Pulmonary artery endothelial cell (primary cell): ENCODE measurements at regions not wholly inside any gene's neighbourhood (a gene's known extent, or its start where the extent isn't known, plus 50 kb on each side); places are given as distances from the start of the nearest gene placed in this dataset.

Experiments
- DNase-seq: peaks from one replicate; pipeline ENCODE4 v3.0.0-alpha.2; 2011; ENCODE audit warnings: low read depth, low spot score

DNA sequence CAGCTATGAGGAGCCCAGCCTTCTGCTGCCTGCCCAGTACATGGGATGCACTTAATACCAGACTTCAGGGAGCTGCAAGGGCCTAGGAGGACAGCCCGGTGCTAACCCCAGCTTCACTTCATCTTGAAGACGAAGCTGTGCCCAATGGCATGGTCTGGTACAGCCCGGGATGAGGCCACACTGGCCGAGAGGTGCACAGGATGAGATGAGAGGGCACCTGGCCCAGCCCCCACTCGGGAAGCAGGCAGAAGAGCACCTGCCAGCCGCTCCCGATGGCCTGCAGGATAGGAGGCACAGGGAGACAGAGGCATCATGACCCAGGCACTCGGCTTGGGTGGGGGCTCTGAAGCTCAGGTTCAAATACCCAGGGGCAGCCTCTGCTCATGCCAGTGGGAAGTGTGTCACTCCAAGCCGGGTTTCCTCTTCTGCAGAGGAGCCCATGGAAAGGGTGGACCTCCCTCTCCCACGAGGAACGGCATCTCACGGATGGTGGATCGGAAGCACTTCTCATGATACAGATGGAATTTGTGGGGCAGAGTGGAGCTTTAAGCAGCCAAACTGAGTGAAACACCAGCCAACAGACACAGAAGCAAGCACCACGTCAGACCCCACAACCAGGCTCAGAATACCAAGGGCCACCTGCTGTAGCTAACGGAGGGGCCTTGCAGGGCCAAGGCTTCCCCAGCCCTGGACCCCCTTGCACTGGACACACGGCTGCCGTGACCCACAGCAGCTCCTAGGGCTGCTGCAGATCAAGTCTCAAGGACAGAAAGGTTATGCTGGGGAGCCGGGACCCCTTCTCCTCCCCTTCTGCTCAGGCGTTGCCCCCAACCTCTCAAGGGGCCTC is 875.2 kb downstream of the BRD1 start:
- no peak for DNase-seq

DNA sequence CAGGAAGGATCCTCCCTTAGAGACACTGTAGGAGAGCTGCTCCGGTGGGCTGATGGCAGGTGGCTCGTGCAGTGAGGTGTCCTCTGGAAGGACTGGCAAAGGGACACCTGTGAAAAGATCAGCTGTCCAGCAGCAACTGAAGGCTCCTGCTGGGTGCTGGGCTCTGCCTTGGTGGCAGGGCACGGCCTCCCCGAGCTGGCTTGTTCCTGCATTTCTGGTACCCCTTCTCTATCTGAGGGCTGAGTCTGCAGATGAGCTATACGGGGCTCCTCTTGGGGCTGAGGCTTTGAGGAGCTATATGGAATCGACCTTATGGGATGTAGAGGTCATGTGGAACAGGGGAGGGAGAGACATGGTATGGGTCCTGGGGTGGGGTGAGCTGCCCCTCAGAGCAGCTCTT is 875.8 kb downstream of the BRD1 start:
- DNase-seq: no peak

DNA sequence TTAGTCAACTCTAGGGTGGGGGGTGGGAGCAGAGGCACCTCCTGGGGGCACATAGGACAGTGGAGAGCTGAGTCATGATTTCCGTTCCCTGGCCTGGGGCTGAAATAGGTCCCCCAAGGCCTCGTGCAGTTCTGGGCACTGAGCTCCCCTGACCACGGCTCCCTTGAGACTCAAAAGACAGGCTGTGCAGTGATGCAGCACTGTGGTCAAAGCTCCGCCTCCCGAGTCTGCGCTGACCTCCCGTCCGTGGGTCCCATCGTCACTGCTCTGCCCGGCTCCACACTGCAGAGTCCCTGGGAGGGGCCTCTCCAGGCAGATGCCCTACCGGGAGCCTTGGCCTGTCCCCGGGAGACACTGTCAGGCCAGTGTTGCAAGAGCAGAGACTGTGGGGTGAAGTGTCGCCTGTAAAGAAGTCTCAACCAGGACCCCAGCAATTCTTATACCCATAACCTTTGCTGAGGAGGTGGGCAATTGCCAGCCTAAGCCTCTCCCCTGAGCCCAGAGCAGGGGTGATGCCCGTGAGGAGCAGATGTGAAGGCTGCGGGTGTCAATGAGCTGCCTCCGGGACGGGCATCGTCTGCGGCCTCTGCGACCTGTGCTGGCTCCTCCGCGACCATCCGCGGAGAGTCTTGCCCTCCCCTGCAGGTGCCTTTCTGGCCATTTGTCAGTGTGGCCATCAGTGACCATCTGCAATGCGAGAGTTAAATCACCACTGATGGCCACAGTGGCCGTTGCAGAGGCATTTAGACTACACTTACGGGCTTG is 877.3 kb downstream of the BRD1 start:
- no peak for DNase-seq

DNA sequence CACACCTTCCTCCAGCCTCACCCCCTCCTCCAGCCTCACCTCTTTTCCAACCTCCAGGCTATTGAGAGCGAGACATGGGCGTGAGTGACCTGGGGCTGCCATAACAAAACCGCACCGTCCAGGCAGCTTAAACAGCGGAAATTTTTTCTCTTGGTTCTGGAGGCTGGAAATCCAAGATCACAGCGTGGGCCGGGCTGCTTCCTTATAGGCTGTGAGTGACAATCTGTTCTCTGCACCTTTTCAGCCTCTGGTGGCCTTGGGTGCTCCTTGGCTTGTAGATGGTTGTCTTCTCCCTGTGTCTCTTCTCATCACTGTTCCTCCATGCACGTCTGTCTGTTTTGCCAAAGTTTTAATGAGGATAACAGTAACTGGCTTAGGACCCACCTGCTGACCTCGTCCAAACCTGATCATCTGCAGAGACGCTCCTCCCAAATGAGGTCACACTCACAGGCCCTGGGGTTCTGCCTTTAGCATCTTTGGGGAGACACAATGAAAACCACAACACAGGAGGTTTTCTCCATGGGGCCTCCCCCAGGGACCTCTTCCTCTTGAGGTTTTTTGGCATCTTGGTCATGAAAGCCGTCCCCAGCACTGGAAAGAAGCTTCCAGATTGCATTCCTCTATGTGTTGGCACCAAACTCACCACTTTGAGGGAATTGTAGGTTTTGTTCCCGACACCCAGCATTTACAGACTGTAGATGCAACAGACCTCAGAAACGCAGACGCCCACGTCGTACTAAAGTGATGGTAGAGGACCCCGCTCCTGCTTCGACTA is 878.1 kb downstream of the BRD1 start:
- no peak for DNase-seq

DNA sequence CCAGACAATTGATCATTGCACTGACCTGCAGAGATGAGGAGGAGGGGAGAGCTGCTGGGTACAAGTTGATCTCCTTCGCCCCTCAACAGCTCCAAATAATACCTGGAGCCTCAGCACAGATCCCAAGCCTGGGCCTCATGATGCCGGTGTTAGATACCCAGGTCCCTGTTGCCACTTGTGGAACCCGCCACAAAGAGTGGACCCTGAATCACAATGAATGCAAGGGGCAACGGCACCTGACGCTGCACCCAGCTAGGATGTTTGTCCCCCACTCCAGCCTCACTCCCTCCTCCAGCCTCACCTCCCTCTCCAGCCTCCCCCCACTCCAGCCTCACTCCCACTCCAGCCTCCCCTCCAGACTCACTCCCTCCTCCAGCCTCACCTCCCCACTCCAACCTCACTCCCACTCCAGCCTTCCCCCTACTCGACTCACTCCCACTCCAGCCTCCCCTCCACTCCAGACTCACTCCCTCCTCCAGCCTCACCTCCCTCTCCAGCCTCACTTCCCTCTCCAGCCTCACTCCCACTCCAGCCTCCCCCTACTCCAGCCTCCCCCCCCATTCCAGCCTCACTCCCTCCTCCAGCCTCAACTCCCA is 879.0 kb downstream of the BRD1 start:
- no peak for DNase-seq

DNA sequence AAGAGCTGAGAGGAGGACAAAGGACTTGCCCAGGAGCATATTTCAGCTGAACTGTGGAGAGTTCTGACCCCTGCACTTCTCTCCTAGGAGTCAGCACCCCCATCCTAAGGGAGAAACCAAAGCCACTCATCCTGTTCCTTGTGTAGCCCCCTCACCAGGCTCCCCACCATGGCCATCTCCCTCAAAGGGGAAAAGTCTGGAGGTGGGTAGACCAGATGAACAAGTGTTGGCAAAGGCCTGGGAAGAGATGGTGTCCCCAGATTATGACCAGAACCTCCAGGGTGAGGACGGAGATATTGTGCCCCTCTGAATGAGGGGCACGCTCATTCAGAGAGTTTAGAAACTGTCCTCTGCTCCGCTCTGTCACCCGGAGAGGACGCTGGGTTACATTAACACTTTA is 880.0 kb downstream of the BRD1 start:
- DNase-seq: no peak

DNA sequence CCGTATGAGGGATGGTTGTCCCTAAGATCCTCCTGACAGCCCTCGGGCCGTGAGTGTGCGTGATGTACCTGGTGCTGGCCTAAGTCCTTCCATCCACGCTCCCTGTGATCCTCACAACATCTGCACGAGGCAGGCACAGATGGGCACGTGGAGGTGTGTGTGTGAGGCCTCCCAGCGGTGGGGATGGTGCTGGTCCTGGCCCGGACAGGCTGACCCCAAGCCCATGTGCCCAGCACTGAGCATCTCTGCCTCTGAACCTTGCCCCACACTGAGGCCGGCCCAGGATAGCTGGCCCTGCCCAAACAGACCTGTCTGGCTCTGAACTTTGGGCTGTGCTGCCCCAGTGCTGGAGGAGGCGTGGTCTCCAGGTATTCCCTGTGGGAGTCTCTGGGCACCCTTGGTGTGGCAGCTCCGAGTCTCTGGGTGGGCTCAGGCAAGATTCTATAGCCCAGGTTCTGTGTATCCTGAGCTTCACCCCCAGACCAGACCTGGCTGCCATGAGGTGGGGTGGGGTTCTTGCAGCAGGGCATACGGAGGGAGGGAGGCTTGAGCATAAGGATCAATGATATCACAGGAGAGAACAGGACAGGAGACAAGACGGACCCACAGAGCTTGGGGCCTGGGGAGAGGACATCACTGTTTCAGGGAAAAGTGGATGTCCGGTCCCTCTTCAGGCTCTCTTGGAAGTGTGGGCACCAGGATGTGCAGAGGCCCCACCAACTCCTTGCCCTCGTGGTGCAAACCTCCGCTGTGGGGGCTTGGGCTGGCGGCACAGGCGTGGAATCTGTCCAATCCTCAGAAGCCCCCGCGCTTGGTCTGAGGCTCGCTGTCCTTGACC is 881.8 kb downstream of the BRD1 start:
- DNase-seq: no peak

DNA sequence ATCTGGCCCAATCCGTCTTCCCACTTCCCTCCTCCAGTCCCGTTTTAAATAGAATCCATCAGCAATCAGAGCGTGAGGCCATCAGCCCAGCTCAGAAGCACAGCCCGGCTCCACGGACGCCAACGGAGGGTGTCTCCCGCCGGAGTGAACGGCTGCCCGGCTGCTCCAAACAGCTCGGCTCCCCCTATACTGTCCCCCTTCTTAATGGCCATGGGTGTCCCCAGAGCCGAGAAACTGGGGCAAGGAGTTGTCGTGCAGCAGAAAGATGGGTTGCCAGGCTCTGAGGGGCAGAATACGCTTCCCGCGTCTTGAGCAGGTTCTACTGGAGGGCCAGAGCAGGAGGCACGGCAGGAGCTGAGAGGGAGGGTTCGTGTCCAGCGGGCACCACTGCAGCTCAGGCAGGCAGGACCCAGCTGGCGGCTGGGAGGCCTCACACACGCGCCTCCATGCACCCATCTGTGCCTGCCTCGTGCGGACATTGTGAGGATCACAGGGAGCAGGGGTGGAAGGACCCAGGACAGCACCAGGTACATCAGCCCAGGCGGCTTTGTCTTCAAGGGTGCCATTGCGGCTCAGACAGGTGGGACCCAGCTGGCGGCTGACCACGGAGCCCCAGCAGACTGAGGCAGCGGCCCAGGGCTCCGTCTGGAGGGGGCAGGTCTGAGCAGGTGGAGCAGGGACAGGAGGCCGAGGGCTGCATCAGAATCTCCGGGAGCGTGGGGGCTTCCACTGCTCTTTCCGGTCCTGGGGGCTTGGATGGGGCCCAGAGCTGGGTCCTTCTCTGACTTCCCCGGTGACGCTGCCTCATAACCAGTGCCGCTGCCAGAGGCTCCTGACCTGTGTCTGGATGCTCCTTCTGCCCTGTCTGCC is 882.7 kb downstream of the BRD1 start:
- DNase-seq: no peak

DNA sequence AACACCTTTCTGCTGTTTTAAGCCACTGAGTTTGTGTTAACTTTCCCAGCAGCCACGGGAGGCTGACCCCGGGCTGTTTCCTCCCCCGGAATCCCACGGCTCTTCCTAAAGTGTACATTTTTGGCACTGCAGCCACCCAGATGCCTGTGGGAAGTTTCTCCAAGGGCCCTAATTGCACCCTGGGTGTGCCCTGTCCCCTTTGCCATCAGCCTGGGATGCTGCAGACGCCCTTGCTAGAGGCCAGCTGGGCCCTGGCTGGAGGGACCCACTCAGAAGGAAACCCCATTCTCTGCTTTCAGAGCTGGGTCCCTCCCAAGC is 883.3 kb downstream of the BRD1 start:
- no peak for DNase-seq

DNA sequence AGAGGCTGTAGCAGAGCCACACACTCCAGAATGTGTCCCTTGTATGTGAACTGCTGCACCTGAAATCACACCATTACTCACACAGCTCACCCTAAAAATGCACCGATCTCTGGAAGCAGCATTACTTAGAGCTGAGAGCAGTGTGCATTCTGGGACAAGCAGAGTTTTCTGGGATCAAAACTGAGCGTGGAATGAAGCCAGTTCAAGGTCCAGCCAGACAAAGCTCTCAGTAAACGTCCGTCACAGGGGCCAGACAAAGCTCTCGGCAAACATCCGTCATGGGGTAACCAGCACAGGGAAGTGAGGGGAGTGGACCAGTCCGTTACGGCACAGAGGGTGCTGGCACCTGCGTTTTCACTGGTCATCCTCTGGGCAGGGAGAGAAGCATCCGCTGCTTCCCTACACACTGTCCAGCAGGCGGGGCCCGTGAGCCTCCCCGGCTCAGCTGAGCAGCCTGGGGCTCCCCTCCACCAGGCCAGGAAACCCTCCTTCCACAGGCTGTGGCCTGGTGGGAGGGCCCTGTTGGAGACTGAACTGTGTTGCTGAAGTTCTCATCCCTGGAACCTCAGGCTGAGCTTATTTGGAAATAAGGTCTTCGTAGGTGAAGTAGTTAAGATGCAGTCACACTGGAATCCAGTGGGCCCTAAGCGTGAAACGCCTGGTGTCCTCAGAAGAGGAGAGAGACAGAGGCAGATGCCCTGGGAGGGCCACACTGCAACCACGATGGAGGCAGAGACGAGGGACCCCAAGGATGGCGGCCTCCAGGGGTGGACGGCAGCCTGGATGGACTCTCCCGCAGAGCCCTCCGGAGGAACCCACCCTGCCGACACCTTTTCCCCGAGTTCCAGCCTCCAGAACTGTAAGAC is 883.9 kb downstream of the BRD1 start:
- DNase-seq: no peak

DNA sequence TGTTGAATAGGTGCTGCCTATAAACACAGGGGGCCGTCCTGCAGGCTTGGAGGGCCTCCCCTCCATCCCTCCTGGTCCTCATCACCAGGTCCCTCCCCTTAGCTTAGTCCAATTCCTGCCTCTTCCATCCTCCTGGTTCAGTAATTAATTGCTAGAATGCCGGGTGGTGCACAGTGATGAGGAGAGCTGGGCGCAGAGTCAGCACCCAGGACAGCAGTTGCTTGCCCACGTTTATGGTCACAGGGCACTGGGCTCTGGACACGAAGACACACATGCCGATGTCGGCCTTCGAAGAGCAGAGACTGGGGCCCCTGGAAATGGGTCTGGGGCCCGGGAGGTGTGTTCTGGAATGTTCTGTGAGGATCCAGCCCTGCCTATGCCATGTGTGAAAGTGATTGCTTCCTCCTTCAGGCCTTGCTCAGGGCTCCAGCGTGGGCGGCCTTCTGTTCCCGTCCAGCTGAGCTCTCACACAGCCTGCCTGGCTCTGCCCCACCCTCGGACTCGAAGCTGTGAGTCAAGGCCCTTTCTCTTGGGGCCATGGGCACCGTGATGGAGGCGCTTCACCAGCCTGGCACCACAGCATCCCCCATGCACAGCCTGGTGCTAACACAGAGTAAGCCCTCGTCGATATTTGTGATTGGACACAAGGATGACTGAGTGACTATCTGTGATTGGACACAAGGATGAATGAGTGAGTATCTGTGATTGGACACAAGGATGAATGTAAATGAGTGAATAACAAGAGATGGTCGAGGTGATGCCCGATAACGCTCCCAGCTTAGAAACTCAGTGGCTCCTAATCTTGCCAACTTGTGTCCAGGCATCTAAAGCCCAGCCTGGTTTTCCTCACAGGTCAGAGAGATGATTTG is 884.7 kb downstream of the BRD1 start:
- no peak for DNase-seq

DNA sequence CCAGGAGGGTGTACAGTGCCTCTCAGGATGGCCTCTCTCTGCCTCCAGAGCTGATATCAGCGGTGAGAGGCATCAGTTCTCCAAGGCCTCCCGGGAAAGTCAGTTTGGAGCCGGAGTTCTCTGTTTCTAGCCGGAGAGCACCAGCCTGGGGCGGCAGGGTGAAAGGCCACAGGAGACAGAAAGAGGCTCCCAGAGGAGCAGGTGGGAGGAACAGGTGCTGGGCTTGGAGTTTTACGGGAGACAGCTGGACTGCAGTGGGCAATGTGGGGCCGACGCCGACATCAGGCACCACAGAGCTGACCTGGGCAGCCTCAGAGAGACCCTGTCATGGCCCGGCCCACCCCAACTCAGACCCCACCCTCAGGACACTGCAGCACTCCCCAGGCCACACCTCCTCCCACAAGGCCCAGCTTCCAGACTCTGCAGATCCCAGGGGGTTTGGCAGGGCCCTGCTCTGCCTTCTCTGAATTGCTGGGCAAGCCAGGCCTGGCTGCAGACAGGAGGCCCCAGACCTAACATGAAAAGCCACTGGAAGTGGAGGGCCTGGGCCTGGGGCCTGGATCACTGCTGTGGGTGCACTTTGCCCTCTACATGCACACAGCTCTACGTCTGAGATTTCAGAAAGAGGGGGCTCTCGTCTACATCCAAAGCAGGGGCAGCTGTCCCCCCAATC is 885.6 kb downstream of the BRD1 start:
- no peak for DNase-seq

DNA sequence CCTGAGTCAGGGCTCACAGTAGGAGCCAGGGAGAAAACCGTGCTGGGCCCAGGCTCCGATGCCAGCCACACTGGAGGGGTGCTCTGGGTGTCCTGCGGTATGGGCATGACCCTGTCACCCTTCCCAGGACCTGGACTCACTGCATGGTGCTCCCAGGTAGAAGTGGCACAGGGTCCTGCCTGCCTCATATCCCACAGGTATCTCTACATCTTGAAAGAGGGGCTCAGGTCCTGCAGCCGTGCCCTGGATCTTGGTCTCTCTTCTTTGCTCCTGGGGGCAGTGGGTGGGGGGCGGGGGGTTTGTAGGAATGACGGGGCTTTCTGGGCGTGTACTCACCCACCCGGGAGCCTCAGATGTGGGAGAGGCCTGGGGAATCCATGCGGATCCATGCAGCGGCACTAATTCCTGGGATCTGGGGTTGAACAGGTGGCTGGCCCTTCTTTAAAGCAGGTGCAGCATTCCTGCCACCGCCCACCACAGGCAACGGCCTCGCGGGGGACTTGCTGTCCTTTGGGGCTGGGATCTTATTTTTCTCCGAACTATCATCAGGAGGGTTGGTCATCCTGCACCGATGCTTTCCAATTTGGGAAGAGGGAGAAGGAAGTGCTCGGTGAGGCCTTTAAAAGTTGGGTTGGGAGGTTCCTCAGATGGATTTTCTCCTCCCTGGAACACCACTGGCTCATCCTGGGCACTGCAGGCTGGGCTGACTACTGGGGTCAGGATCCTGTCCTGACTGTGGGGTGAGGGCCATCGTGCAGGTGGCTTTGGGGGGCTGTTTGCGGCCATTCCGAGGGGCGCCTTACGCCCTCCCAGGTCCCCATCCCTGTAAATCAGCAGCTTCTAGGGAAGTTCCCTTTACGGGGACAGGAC is 886.4 kb downstream of the BRD1 start:
- no peak for DNase-seq

DNA sequence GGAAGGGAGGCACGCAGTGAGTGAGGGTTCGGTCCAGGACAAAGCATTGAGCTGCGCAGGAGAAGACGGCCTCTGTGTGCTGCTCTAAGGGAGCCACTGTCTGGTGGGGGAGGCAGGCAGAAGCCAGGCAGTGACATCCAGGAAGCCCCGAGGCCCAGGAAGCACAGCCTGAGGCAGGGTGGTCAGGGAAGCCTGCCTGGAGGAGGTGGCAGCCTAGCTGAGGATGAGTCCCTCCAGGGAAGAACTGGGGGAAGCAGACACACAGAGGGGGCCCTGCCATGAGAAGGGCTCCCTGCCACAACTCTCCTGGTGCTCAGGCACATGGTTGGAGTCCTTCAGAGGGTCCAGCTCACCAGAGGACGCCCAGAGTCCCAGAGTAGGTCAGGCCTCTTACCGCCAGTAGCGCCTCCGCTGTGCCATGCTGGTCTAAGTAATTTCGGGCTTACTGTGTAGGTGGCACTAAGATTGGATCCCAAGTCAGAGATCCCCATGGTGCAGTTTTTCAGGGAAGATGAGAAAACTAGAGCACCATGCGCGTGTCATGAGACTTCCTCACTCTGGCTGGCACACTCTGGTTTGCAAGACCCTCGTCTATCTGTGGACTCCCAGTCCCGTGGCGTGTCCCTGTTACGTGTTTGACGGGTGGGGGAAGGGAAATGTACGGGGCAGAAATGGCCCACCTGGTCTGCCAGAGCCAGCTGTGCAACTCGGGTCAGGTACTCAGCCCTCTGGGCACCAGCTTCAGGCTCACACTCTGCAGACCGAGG is 887.2 kb downstream of the BRD1 start:
- no peak for DNase-seq

DNA sequence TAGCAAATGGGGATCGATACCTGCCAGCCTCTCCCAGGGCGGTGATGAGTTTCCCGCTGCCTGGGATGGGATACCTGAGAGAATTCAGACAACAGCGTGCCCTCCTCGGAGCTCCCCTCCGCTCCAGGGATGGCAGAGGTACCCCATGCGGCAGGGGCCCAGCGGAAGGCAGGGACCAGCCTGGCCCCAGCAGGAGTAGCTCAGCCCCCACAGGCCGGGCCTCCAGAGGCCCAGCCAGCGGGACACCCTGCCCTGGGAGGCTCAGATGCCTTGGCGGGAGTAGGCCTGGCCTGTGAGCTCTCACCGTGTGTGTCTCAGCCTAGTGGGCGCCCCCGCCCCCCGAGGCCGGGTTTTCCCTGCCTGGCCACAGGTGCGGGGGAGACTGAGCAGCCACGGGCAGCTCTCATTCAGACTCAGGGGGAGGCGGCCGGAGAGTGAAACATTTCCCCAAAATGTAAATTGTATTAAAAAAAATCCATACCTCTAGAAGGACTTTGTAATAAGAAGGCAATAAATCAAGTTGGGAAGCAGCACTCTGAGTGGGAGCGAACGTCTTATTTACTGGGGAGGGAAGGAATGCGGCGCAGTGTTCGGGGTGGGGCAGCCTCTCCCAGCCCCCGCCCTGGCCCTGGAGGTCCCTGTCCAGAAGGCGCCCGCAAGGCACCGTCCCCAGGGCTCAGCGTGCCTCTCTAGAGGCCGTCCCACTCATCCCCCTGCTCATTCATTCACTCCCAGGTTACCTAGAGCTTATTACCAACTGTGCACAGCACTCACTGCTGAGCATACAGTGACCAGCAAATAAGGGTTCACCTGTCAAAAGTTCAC is 888.0 kb downstream of the BRD1 start:
- no peak for DNase-seq
